ENCODE measurements at regions not wholly inside any gene's neighbourhood (a gene's known extent, or its start where the extent isn't known, plus 50 kb on each side); places are given as distances from the start of the nearest gene placed in this dataset.

DNA sequence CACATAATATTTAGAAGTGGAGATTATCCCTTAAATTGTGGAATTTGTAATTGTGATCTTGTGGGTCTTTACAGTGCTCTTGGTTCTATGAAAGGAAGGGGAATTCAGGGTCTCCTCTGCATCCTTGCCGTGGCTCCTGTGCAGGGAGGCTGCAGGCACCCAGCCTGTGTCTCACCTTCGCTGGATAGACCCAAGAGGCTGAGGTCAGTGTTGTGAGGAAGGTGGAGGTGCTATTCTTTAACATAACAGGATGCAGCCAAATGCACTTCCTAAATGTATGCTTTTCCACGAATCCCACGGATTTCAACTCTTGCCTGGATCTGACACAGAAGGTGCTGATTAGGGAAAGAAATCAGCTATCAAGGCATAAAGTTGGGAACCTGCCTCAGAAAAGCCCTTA is 69.5 kb downstream of the TMEM18 start:
- H3K4me3 ChIP-seq (ENCODE audit: low read depth, low read length): no peak overlapping the region
- no peak for DNase-seq (ENCODE audit: low read depth)
- H3K36me3 ChIP-seq (ENCODE audit: control insufficient read depth, insufficient read depth, low read length): no peaks in the 10 kb centered on the region
- TF ChIP-seq, protein P1, sequence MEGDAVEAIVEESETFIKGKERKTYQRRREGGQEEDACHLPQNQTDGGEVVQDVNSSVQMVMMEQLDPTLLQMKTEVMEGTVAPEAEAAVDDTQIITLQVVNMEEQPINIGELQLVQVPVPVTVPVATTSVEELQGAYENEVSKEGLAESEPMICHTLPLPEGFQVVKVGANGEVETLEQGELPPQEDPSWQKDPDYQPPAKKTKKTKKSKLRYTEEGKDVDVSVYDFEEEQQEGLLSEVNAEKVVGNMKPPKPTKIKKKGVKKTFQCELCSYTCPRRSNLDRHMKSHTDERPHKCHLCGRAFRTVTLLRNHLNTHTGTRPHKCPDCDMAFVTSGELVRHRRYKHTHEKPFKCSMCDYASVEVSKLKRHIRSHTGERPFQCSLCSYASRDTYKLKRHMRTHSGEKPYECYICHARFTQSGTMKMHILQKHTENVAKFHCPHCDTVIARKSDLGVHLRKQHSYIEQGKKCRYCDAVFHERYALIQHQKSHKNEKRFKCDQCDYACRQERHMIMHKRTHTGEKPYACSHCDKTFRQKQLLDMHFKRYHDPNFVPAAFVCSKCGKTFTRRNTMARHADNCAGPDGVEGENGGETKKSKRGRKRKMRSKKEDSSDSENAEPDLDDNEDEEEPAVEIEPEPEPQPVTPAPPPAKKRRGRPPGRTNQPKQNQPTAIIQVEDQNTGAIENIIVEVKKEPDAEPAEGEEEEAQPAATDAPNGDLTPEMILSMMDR (IDR thresholded peaks at IDR 0.05; ENCODE audit: insufficient read depth, low read length, severe bottlenecking): no peak
- FAIRE-seq: no peak
- H3K27me3 ChIP-seq (ENCODE audit: control insufficient read depth, insufficient read depth, low read length): no peaks in the 10 kb centered on the region

DNA sequence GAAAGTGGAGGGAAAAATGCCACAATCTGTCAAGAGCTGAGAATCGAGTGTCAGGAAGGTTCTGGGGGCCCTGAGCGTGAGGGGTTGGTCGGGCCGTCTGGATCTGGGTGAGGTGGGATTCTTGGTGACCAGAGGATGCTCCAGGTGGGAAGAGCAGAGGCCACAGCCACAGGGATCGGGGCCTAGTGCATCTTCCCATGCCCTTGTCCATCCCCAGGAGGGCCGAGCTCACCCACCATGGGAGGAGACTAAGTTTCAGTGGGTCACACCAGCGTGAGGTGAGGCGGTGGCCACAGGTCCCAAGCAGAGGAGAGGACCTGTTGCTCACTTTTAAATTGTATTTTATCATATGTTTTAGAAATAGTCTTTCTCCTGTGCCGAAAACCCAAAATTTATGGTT is 70.0 kb downstream of the TMEM18 start:
- no peak for FAIRE-seq
- H3K4me3 ChIP-seq (ENCODE audit: low read depth, low read length): no peak overlapping the region
- H3K27me3 ChIP-seq (ENCODE audit: control insufficient read depth, insufficient read depth, low read length): no peaks in the 10 kb centered on the region
- TF ChIP-seq, protein P1 (IDR thresholded peaks at IDR 0.05; ENCODE audit: insufficient read depth, low read length, severe bottlenecking): no peak
- DNase-seq (ENCODE audit: low read depth): no peak
- H3K36me3 ChIP-seq (ENCODE audit: control insufficient read depth, insufficient read depth, low read length): no peaks in the 10 kb centered on the region

DNA sequence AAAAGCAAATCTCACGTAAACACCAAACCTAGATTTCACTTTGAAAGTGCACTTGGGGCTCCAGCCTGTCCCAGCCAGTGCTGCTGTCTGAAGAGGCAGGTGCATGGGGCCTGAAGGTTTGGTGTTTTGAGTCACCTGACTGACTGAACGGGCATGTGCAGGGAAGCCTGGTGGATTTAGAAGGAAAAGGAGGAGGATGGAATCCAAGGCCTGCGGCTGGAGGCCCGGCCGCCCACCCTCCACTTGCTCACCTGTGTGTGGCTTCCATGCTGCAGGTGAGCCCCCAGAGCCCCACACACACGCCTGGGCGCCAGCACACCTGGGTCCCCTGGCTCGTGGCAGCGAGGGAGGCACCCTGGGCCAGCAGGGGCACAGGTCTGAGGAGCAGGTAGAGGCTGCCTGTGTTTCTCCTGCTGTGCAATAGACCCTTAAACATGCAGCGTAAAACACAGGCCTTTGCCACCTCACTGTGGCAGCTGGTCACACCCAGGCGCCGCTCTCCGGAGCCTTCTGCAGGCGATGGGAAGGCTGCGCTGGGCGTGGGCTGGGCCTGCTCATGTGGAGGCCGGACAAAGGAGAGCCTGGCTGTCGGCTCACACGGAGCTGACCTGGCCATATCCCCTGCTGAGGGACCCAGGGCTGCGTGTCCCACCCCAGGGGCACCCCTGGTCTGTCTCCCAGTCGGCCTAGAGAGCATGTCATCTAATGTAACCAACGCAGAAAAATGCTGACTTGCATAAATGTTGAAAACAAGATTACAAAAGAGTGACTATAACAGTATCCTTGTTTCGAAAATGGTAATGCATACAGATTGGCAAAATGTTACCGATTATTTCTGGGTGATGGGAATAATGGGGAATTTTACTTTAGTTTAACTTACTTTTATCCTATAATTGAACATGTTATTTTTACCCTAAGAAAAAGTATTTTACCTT is 71.3 kb downstream of the TMEM18 start:
- FAIRE-seq: no peak
- no peak for DNase-seq (ENCODE audit: low read depth)
- H3K4me3 ChIP-seq (ENCODE audit: low read depth, low read length): no peak overlapping the region
- no peaks in the 10 kb centered on the region for H3K36me3 ChIP-seq (ENCODE audit: control insufficient read depth, insufficient read depth, low read length)
- TF ChIP-seq, protein P1 (IDR thresholded peaks at IDR 0.05; ENCODE audit: insufficient read depth, low read length, severe bottlenecking): no peak
- no peaks in the 10 kb centered on the region for H3K27me3 ChIP-seq (ENCODE audit: control insufficient read depth, insufficient read depth, low read length)

DNA sequence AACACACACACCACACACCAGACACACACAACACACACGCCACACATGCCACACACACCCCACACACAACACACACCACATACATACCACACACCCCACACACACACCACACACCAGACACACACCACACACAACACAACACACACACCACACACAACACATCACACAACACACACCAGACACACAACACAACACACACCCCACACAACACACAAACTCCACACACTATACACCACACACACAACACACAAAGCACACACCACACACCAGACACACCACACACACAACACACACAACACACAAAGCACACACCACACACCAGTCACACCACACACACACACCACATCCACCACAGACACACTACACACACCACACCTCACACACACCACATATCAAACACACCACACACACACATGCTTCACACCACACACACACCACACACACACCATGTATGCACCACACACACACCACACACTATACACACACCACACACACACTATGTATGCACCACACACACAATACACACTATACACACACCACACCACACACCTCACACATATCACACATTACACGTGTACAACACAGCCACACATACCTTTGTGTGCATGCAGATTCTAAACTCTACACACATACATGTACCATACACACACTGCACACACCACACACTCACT is 72.2 kb downstream of the TMEM18 start:
- Histone ChIP-seq H3K27me3 (ENCODE audit: control insufficient read depth, insufficient read depth, low read length) (no peaks in the 10 kb centered on the region), H3K4me3 (ENCODE audit: low read depth, low read length) (no peak overlapping the region), H3K36me3 (ENCODE audit: control insufficient read depth, insufficient read depth, low read length) (no peaks in the 10 kb centered on the region)
- no peak for DNase-seq (ENCODE audit: low read depth)
- TF ChIP-seq, protein P1 (IDR thresholded peaks at IDR 0.05; ENCODE audit: insufficient read depth, low read length, severe bottlenecking): no peak
- FAIRE-seq: peak; percentile 99

DNA sequence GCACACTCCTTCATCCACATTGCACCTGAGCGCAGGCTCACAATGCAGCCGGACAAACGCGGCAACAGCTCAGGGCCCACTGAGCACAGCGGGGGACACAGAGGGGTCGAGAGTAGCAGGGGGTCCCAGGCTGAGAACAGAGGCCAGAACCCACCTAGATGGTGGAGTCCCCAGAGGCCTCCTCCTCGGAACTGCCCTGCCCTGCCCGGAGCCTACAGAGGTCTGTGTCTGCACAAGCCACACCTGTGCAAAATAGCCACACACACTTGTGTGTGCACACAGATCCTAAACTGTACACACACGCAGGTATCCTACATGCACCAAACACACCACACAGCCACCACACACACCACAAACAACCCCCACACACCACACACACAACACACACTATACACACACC is 72.8 kb downstream of the TMEM18 start:
- Histone ChIP-seq H3K4me3 (ENCODE audit: low read depth, low read length) (no peak overlapping the region), H3K27me3 (ENCODE audit: control insufficient read depth, insufficient read depth, low read length) (no peaks in the 10 kb centered on the region), H3K36me3 (ENCODE audit: control insufficient read depth, insufficient read depth, low read length) (no peaks in the 10 kb centered on the region)
- DNase-seq (ENCODE audit: low read depth): no peak
- TF ChIP-seq, protein P1 (IDR thresholded peaks at IDR 0.05; ENCODE audit: insufficient read depth, low read length, severe bottlenecking): no peak
- no peak for FAIRE-seq
